HAP-1 (cell line): ENCODE measurements at regions not wholly inside any gene's neighbourhood (a gene's known extent, or its start where the extent isn't known, plus 50 kb on each side); places are given as distances from the start of the nearest gene placed in this dataset.

Source experiments
- DNase-seq, 2 experiments: peaks; one replicate each; pipeline ENCODE4 v3.0.0-alpha.2; 2016 to 2020; ENCODE audit warnings: low spot score in 2 of 2
- H3K27me3 ChIP-seq: fragments of 250-450 bp; sonication (Bioruptor Pico); 2 replicates; pipeline ENCODE4 v1.5.1; 2020; ENCODE audit warnings: low read depth, mild to moderate bottlenecking, moderate library complexity
- H3K36me3 ChIP-seq: fragments of 250-450 bp; sonication (Bioruptor Pico); replicated peaks from 2 replicates; pipeline ENCODE4 v1.5.1; 2020; ENCODE audit warnings: mild to moderate bottlenecking
- H3K4me1 ChIP-seq: fragments of 250-450 bp; sonication (Bioruptor Pico); 2 replicates; pipeline ENCODE4 v1.5.1; 2020; ENCODE audit warnings: mild to moderate bottlenecking
- H3K4me3 ChIP-seq: fragments of 250-450 bp; sonication (Bioruptor Pico); 2 replicates; pipeline ENCODE4 v1.5.1; 2020; ENCODE audit warnings: mild to moderate bottlenecking, moderate library complexity
- H3K9me3 ChIP-seq: fragments of 250-450 bp; sonication (Bioruptor Pico); 2 replicates; pipeline ENCODE4 v1.5.1; 2020; ENCODE audit warnings: mild to moderate bottlenecking, moderate library complexity
- in situ Hi-C: fragments of 300-500 bp; cut with MboI; formaldehyde crosslinking; loops from 3 replicates; pipeline ENCODE4 v1.14.3; 2020; ENCODE audit warnings: low sequenced_read_pairs, inconsistent platforms, mixed read lengths

- H3K27me3 ChIP-seq, result no peaks in the 10 kb centered on the region
- no peaks in the 10 kb centered on the region for H3K4me1 ChIP-seq
- H3K36me3 ChIP-seq, result no peaks in the 10 kb centered on the region
- H3K4me3 ChIP-seq, result no peak overlapping the region
- DNase-seq, result no peak
- in situ Hi-C loops, result no loop called here
- no peaks in the 10 kb centered on the region for H3K9me3 ChIP-seq
Measured at GRCh38 chr2:146287281-146287680, 1557.5 kb upstream of the ACVR2A start.

GRCh38 chr2:146278881-146279280 is 1565.9 kb upstream of the ACVR2A start:
- no peaks in the 10 kb centered on the region for H3K36me3 ChIP-seq
- DNase-seq, result no peak
- in situ Hi-C loops, result no loop called here
- no peaks in the 10 kb centered on the region for H3K4me1 ChIP-seq
- H3K27me3 ChIP-seq, result no peaks in the 10 kb centered on the region
- no peaks in the 10 kb centered on the region for H3K9me3 ChIP-seq
- H3K4me3 ChIP-seq, result no peak overlapping the region

- Histone ChIP-seq H3K4me3 (no peak overlapping the region), H3K27me3 (no peaks in the 10 kb centered on the region), H3K9me3 (no peaks in the 10 kb centered on the region), H3K36me3 (no peaks in the 10 kb centered on the region), H3K4me1 (peaks cover 3% of the 10 kb centered on the region; the same call in 1 of the 2 replicates)
- in situ Hi-C loops, result no loop called here
- no peak for DNase-seq
Measured at GRCh38 chr2:146271131-146271831, 1573.5 kb upstream of the ACVR2A start.

DNA sequence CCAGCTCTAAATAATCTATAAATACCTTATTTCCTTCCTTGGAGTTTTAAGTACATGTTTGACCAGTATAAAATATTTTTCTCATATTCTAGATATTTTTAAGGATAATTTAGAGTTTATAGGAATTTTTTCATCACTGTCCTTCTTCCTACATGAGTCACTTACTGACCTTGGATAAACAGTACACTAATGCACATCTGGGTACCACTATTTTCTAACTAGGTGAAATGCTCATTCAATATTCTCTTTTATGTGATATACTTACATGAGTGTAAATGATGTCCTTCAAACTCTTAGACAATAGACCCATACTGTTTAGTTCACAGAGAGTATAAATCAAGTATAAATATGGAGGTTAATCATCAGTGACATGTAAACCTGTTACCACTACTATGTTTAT is 1574.2 kb upstream of the ACVR2A start:
- Histone ChIP-seq H3K36me3 (no peaks in the 10 kb centered on the region), H3K4me3 (no peak overlapping the region), H3K9me3 (no peaks in the 10 kb centered on the region), H3K4me1 (peaks cover 3% of the 10 kb centered on the region; the same call in 1 of the 2 replicates), H3K27me3 (no peaks in the 10 kb centered on the region)
- in situ Hi-C loops, result no loop called here
- DNase-seq, result no peak

DNA sequence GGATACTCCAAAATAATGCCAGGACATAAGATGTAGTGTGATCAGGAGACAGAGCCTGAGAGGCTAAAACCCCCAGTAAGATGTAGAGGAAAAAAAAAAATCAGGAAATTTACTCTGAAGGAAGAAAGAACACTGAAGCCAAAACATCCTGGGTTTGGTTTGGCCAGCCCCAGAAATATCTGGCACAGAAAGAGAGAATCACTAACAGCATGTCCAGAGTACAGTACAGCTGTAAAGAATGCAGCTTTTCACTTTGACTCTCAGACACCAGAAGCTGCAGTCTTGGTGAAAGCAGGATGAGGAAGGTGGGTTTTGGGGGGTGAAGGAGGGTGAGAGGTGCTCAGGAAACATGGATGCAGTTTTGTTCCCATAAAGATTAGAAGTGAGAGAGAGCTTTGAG is 1577.7 kb upstream of the ACVR2A start:
- Histone ChIP-seq H3K36me3 (no peaks in the 10 kb centered on the region), H3K27me3 (no peaks in the 10 kb centered on the region), H3K4me1 (no peaks in the 10 kb centered on the region), H3K9me3 (no peaks in the 10 kb centered on the region), H3K4me3 (no peak overlapping the region)
- in situ Hi-C loops, result no loop called here
- no peak for DNase-seq

DNA sequence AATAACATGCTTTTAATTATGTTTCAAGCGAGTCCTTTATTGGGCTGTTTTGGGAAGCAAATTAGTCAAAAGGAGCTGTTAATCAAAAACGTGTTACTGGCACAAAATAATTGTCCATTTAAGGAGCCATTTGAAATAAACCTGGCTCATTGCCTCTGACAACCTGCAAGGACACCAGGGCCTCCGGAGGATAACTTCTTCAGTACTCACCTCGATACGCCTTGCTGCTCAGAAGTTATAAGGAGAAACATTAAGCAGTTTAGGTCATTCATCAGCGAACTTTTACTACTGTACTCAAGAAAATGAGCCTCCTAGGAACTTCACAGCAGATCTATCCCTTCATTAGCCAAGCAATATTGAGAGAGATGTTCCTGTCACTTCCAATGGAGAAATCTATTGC is 1579.2 kb upstream of the ACVR2A start:
- no peaks in the 10 kb centered on the region for H3K27me3 ChIP-seq
- H3K9me3 ChIP-seq, result no peaks in the 10 kb centered on the region
- H3K4me3 ChIP-seq, result no peak overlapping the region
- in situ Hi-C loops, result no loop called here
- DNase-seq, result no peak
- no peaks in the 10 kb centered on the region for H3K4me1 ChIP-seq
- no peaks in the 10 kb centered on the region for H3K36me3 ChIP-seq

- Histone ChIP-seq H3K4me3 (no peak overlapping the region), H3K27me3 (no peaks in the 10 kb centered on the region), H3K4me1 (no peaks in the 10 kb centered on the region), H3K9me3 (no peaks in the 10 kb centered on the region), H3K36me3 (no peaks in the 10 kb centered on the region)
- DNase-seq, result no peak
- in situ Hi-C loops, result no loop called here
Measured at GRCh38 chr2:146262606-146263005, 1582.2 kb upstream of the ACVR2A start.

DNA sequence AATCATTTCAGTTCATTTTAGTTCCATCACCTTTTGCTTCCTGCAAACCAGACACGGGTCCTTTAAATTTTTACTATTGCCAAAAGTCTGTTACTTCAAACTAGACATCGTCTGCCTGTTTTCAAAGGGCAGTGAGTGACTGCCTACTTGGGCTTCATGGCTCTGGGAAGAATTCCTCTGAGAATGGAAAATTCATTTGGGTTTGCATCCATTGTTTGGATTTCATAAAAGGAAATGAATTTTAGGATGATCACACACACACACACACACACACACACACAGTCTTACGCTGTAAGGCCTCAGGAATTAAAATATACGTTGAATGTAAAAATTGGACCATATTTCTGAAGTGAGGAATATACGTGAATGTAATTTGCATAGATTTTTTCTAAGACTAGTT is 1584.3 kb upstream of the ACVR2A start:
- Histone ChIP-seq H3K4me3 (no peak overlapping the region), H3K9me3 (no peaks in the 10 kb centered on the region), H3K36me3 (no peaks in the 10 kb centered on the region), H3K4me1 (no peaks in the 10 kb centered on the region), H3K27me3 (no peaks in the 10 kb centered on the region)
- DNase-seq, result no peak
- in situ Hi-C loops, result no loop called here

DNA sequence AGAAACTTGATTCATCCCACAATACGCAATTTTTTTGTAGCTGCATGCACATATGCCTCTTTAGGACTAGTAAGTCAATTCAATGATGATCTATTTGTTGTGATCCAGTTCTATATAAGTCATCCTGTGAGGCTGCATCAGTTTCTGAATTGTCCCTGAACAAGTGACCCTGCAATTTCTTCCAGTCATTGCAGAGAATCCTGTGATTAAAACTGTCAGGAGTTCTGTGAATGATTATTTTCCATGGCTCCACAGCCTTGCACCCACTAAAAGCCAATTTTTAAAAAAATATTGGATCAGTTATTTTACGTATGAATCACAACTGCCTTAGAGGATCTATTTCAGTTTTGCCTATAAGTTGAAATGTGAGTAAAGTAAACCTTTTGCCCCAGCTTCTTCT is 1585.0 kb upstream of the ACVR2A start:
- Histone ChIP-seq H3K9me3 (no peaks in the 10 kb centered on the region), H3K36me3 (no peaks in the 10 kb centered on the region), H3K4me1 (no peaks in the 10 kb centered on the region), H3K4me3 (no peak overlapping the region), H3K27me3 (no peaks in the 10 kb centered on the region)
- DNase-seq, result no peak
- in situ Hi-C loops, result no loop called here

DNA sequence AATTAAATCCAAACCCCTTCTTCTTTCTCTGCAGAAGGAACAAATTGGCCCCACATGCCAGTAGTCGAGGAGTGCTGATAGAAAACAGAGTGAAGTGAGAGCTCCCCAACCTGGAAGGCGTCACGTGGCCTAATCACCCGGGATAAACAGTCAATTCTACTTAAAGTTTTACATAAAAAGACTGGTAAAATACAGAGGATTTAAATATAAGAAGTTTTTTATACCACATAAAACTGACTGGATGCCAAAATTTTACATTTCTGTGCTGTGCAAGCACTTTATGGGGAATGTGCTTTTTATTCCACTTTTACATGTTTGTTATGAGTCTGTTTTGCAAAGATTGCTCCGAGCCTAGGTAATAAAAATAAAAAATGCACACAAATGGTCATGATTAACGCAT is 1586.8 kb upstream of the ACVR2A start:
- Histone ChIP-seq H3K36me3 (no peaks in the 10 kb centered on the region), H3K27me3 (no peaks in the 10 kb centered on the region), H3K4me1 (no peaks in the 10 kb centered on the region), H3K4me3 (no peak overlapping the region), H3K9me3 (no peaks in the 10 kb centered on the region)
- in situ Hi-C loops, result no loop called here
- no peak for DNase-seq

- no peaks in the 10 kb centered on the region for H3K4me1 ChIP-seq
- in situ Hi-C loops, result no loop called here
- no peaks in the 10 kb centered on the region for H3K36me3 ChIP-seq
- no peak overlapping the region for H3K4me3 ChIP-seq
- no peaks in the 10 kb centered on the region for H3K9me3 ChIP-seq
- DNase-seq, result no peak
- no peaks in the 10 kb centered on the region for H3K27me3 ChIP-seq
Measured at GRCh38 chr2:146252119-146252518, 1592.7 kb upstream of the ACVR2A start.

DNA sequence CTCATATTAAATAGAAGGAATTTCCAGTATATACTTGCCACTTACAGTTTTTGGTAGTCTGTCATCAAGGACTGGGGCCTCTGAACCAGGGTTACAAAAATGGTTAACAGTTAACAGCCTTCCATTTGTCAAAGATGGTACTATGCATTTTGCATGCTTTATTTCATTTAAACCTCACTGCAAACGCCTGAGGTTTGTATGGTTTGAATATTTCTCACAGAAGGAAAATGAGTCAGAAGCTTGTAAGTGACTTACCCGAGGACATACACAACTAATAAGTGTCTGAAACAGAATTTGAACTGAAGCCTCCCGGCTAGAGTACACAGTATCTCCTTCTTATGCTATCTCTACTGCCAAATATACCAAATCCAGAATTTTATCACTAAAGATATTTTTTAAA is 1593.5 kb upstream of the ACVR2A start:
- no peaks in the 10 kb centered on the region for H3K9me3 ChIP-seq
- no peaks in the 10 kb centered on the region for H3K4me1 ChIP-seq
- no peaks in the 10 kb centered on the region for H3K27me3 ChIP-seq
- H3K4me3 ChIP-seq, result no peak overlapping the region
- no peak for DNase-seq
- H3K36me3 ChIP-seq, result no peaks in the 10 kb centered on the region
- in situ Hi-C loops, result no loop called here

DNA sequence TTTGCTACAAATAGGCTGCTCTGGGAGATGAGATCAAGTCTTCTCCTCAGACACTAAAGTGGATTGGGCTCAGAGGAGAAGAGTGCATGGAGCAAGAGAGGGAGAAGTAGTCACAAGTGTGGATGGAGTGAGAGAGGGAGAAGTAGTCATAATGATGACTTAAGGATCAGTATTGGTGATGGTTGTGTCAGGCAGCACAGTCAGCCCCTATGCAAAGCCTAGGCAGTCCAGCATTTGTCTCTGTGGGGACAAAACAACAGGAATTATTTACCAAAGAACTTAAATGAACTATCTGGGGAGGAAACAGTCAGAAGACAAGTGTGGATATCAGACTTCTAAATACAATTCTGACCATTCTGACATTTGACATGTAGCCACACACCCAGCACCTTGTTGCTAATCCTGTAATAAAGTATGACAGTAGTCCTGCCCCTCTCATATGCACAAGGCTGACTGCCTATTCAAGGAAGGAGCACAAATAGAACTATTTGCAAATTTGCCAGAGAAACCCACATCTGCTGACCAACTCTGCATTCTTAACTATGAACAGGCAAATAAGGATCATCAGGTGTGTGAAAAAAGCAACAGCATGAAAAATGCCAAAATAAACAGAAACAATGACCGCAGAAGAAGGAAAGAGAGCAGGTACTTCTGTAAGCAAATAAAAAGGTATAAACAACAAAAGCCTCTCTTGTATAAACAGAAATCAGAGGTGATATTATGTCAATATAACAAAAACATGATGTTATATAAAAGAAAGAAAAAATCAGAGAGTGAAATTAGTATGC is 1597.9 kb upstream of the ACVR2A start:
- Histone ChIP-seq H3K27me3 (no peaks in the 10 kb centered on the region), H3K36me3 (no peaks in the 10 kb centered on the region), H3K9me3 (no peaks in the 10 kb centered on the region), H3K4me1 (peaks cover 11% of the 10 kb centered on the region), H3K4me3 (no peak overlapping the region)
- DNase-seq, result no peak
- in situ Hi-C loops, result no loop called here

GRCh38 chr2:146246002-146246735 is 1598.7 kb upstream of the ACVR2A start:
- no peak overlapping the region for H3K4me3 ChIP-seq
- no peaks in the 10 kb centered on the region for H3K27me3 ChIP-seq
- no peaks in the 10 kb centered on the region for H3K9me3 ChIP-seq
- DNase-seq, result no peak
- in situ Hi-C loops, result no loop called here
- peaks cover 11% of the 10 kb centered on the region for H3K4me1 ChIP-seq
- H3K36me3 ChIP-seq, result no peaks in the 10 kb centered on the region
